Umbilical cord (tissue), 1 donor: ENCODE measurements at regions not wholly inside any gene's neighbourhood (a gene's known extent, or its start where the extent isn't known, plus 50 kb on each side); places are given as distances from the start of the nearest gene placed in this dataset.
"Not testable (repeated sequence)": the region's sequence is repeated elsewhere in the genome, so short reads cannot be mapped to it uniquely, and the experiment has no call there.

Source experiments
- DNase-seq: peaks from one replicate; pipeline ENCODE4 v3.0.0-alpha.2; 2015; ENCODE audit warnings: low spot score

GRCh38 chr2:13858626-13859025, 773.9 kb upstream of the LRATD1 start:
- DNase-seq, result no peak

GRCh38 chr2:13868275-13868674, 764.2 kb upstream of the LRATD1 start:
- DNase-seq, result not testable (repeated sequence)

DNA sequence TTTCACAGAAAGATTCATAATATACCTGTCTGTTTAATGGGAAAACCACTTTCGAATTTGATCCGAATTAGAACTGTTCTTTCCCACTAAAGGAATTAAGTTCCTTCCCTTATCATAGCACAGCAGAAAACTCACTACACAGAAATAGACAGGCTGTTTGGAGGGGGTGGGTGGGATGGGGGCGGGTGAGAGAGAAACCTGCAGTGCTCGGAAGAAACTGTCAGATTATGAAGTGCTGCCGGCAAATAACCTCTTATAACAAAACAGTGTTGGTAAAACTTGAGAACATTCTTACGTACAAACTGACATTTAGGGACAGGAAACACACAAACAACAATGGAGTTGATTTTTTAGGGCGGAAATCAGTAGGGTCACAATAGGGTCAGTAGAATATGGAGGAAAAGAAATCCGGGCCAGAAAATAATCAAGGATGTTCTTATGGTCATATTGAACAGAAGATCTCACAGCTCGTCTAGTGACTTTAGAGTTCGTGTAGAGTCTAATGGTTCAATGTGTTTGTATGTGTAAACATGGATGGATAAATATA, 756.0 kb upstream of the LRATD1 start:
- DNase-seq, result no peak

DNA sequence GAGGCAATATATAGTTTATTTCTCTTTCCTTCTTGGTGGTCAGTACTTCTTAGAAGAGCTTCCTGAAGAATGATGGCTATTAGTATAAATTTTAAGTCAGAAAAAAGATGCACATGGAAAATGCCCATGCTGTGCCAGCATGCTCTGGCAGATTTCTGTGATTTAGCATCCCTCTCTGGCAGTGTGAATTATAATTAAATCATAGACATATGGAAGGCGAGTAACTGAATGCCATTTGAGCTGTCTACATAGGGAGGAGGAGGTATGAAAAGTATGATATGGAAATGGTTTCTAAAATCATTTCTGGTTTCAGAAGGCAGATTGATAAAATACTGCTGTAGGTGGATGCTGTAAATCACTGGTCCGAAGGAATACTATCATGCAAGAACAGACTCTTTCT, 754.9 kb upstream of the LRATD1 start:
- no peak for DNase-seq

DNA sequence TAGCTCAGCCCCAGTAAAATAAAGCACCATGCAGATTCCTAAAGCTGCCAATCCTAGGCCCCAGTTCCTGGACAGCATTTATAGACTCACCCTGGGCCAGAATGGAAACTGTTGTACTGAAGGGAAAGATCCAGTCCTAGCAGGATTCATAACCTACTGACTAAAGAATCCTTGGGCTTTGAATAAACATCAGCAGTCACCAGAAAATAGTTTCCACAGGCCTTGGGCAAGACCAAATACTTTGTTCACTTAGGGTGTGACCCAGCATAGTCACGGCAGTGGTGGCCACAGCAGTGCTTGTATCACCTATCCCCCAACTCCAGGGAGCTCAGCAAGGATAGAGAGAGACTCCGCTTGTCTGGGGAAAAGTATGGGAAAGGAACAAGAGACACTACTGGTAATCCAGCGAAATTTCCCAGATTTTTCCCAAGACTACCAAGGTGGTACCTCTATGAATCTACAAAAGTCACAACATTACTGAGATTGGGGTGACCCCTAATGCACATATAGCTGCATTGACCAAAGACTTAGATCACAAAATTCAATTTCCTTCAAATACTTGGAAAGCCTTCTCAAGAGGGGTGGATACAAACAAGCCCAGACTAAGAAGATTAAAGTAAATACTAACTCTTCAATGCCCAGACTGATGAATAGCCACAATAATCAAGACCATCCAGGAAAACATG, 748.1 kb upstream of the LRATD1 start:
- DNase-seq, result no peak

DNA sequence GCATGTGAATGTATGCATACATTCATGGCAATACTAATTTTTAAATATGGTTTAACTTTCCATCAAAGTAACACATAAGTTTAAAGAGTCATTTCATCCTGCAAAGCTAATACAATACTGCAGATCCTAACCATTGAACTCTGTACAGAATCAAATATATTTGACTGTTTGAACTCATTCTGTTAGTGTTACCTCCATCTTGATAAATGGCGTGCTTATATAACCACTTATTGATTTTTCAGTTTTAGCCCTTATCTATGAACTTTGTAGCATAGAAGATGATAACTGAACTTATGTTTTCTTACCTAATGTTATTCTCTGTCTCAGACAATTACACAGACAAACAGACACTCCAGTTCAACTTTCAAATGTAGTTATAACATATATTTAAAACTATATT, 731.0 kb upstream of the LRATD1 start:
- DNase-seq, result no peak

DNA sequence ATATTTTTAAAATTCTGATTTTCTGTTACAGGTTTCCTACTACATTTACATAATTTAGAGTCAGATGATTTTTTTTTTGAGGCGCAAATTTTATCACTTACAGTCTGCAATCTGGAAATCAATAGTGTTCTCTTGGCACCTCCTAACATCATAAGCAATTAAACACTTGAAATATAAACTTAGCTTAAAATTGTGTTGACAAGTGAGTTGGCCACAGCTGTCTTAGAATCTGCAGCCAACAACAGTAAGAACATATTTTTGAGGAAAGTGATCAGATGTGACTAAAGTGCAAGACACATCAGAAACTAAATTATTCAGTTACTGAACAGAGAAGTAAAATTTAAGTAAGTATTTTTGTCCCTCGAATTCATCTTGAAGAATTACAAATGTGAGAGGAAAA, 726.7 kb upstream of the LRATD1 start:
- DNase-seq, result no peak

DNA sequence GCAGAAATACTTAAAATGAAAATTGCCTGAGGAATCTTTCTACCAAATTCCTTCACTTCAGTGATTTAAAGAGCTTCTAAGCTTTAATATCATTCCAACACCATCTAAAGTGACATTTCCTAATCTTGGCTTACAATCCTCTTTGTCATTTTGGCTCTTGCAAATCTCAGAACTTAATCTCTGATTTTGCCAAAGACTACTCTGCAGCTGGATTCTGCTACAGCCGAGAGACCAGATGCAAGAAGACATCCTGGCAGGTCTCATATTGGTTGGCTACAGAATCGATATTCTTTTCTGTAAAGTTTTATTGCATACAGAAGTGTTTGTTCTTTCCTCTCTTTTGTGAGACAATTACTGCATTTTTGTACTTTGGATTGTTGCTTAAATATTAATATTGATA, 716.5 kb upstream of the LRATD1 start:
- DNase-seq, result no peak

GRCh38 chr2:13917958-13918357, 714.6 kb upstream of the LRATD1 start:
- DNase-seq, result no peak

GRCh38 chr2:13919981-13920382, 712.5 kb upstream of the LRATD1 start:
- no peak for DNase-seq

GRCh38 chr2:13921245-13921644, 711.3 kb upstream of the LRATD1 start:
- DNase-seq, result no peak

- no peak for DNase-seq
Observed at GRCh38 chr2:13923823-13924222, 708.7 kb upstream of the LRATD1 start.

DNA sequence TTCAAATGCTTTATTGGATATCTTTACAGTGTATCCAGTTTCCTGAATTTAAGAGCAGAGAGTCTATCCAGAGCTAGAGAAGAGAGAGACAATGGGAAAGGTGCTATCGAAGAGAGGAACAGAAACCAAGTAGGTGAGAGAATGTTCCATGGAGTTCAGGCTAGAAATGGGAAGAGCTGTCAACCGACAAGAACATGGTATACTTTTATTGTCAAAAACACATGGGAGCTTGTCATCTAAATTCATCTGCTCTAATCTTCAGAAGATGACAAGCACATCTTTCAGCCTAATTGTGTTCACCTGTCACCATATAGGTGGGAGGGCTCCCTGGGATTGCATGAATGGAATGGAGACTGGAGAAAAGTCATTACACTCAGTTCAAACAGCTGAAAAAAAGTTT, 690.4 kb upstream of the LRATD1 start:
- no peak for DNase-seq

DNA sequence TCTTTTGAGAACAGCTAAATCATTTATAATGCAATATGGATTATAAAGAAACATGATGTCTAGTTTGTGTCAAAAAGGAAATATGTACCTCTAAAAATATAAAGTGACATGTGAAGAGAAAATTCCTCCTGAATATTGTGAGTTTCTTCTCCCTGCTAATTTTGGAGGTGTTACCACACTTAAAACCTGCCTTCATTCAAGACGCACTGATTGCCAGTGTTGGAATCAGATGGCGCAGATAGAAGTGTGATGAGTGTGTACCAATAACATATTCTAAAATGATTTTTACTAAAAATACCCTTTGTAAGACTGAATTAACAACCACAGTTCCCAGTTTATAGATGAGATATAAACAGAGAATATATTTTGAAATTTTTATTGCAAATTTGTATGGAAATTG, 681.8 kb upstream of the LRATD1 start:
- DNase-seq, result no peak

DNA sequence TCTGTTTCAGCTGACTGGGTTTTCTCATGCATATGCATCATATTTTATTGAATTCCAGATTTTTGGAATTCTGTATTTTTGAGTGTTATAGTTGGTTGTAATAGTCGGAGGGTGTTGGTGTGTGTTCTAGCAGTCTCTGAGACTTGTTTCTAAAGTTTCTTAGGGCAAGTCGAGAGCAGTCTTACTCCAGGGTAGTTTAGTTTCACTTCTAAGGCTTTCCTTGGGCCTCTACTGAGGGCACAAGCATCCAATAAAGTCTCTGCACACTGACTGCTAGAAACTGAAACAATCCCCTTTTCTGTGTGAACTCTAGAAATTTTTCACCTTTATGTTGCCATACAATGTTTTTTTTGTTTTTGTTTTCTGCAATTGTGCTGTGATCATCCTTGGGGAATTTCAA, 663.7 kb upstream of the LRATD1 start:
- DNase-seq, result no peak

GRCh38 chr2:13986119-13986720, 646.3 kb upstream of the LRATD1 start:
- DNase-seq, result no peak

DNA sequence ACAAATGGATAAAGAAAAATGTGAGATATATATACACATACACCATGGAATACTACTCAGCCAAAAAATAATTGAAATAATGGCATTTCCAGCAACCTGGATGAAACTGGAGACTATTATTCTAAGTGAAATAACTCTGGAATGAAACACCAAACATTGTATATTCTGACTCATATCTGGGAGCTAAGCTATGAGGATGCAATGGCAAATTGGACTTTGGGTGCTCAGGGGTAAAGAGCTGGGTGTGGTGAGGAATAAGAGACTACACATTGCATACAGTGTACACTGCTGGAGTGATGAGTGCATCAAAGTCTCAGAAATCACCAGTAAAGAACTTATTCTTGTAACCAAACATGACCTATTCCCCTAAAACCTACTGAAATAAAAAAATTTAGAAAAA, 636.0 kb upstream of the LRATD1 start:
- no peak for DNase-seq

DNA sequence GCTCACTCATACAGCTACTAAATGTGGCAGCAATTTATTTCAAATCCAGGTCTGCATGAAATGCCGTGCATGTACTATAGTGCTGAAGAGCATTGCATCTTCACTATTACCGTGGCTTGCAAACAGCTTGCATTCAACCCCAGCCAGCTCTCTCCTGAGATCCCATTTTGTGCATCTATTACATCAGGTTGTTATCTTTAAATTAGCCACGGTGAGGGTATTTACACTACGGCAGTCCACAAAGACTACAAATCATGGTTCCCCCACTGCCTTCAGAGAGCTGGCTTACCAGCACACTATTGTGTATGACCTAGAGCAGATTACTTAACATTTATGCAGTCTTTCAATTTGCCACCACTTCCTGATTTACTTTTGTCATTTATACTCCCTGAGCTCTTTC, 621.3 kb upstream of the LRATD1 start:
- no peak for DNase-seq

DNA sequence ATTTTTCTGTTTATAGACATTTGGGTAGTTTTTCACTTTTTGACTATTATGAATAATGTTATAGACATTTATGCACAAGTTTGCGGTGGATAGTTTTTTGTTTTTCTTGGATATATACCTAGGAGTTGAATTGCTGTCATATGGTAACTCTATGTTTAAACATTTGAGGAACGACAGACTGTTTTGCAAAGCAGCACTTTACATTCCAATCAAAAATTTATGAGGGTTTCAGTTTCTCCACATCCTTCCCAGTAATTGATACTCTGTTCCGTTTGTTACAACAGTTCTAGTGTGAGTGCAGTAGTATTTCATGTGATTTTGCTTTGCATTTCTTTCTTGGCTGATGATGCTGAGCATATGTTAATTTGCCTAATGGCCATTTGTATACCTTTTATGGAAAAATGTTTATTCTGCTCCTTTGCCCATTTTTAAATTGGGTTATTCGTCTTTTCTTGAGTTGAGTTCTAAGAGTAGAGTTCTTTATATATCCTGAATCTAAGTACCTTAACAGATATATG, 617.3 kb upstream of the LRATD1 start:
- DNase-seq, result no peak

DNA sequence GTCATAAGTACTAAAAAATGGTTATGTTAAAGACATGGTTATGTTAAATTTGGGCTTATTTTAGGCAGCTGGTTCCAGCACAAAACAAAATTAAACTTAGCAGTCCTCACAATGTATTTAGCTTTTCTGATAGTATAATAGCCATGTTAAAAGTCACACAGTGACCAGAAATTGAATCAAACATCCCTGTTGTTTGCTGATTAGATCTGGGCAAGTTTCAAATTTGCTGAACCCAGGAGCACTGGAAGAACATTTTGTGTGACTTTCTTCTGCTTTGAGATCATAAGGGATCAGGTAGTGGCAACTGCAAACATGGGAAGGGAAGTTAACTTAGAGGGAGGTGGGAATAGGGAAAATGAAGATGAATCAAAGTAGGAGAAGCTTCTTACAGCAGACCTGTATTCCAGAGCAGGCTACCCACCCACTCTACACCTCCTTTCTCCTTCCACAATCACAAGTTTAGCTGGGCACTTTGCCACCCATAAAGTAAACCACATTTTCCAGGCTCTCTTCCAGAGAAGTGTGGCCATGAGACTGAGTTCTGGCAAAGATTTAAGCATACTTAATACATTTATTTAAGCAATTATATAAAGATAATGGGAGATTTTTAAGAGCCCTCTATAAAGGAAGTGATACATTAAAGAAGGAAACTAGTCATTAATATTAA, 616.1 kb upstream of the LRATD1 start:
- DNase-seq, result no peak

- no peak for DNase-seq
Observed at GRCh38 chr2:14018620-14019019, 613.9 kb upstream of the LRATD1 start.

DNA sequence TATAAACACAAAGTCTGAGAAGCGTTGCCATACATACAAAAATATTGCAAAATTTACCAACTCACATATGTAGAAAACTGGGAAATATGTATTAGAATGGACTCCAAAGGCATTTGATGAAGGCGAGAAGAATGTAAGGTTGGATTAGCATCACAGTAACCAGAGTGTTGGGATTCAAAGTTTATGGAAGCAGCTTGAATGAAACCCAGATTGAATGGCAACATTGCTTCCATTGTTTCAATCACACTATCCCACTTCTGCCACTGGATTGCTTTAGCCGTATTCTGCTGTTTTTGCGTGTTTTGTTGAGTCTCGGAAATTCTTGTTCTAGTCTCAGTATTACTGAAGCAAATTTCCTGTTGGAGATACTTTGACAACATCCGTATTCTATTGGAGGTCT, 609.0 kb upstream of the LRATD1 start:
- DNase-seq, result no peak

DNA sequence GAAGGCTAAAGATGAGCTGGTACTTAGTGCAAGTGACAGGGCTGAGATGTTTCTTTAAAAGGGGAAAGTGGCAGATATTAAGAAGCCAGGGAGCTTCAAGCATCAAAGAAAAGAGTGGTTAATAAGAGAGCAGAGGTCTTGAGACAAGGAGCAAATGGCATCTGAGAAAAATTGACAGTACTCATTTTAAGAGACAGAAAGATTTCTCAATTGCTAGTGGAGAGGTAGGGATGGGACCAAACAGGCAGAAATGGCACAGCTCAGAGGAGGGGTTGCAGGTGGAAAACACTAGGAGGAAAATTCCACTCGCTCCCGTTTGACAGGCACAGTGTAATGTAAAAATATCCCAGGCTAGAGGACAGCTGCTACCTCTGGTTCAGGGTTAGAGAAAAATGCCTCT, 593.4 kb upstream of the LRATD1 start:
- DNase-seq, result no peak
